SU-DHL-6 (cell line): ENCODE measurements at regions not wholly inside any gene's neighbourhood (a gene's known extent, or its start where the extent isn't known, plus 50 kb on each side); places are given as distances from the start of the nearest gene placed in this dataset.
"Not testable (repeated sequence)": the region's sequence is repeated elsewhere in the genome, so short reads cannot be mapped to it uniquely, and the experiment has no call there.

Source experiments
- H2AFZ ChIP-seq: fragments of 200-600 bp; sonication (generic); 2 replicates; pipeline ENCODE4 v1.6.1; 2014; ENCODE audit warnings: low read depth, mild to moderate bottlenecking, moderate library complexity, mixed read lengths, antibody characterized with exemption, low read length; ENCODE audit not compliant: severe bottlenecking
- H3F3A ChIP-seq: fragments of 200-600 bp; shearing (Covaris generic); 2 replicates; pipeline ENCODE4 v1.6.0; 2016; ENCODE audit warnings: antibody characterized with exemption, mild to moderate bottlenecking; ENCODE audit not compliant: insufficient read depth
- H3K27ac ChIP-seq: fragments of 200-600 bp; sonication (generic); 2 replicates; pipeline ENCODE4 v1.5.1; 2016; ENCODE audit warnings: low read depth, mild to moderate bottlenecking, low read length, moderate library complexity, mixed read lengths
- H3K27me3 ChIP-seq: fragments of 200-600 bp; sonication (generic), shearing (Covaris generic); 2 replicates; pipeline ENCODE4 v1.6.0; 2014; ENCODE audit warnings: mild to moderate bottlenecking, low read length
- H3K36me3 ChIP-seq: fragments of 200-600 bp; sonication (generic); 2 replicates; pipeline ENCODE4 v1.6.1; 2014; ENCODE audit warnings: mild to moderate bottlenecking, low read length, mixed read lengths
- H3K4me2 ChIP-seq: fragments of 300-600, 200-600 bp; shearing (Covaris generic), sonication (generic); 2 replicates; pipeline ENCODE4 v1.6.0; 2014; ENCODE audit warnings: low read length, low read depth, mild to moderate bottlenecking; ENCODE audit not compliant: poor library complexity, severe bottlenecking
- H3K4me3 ChIP-seq: fragments of 200-600 bp; sonication (generic); 2 replicates; pipeline ENCODE4 v1.5.1; 2014; ENCODE audit warnings: antibody characterized with exemption, low read length, mild to moderate bottlenecking, mixed read lengths; ENCODE audit not compliant: insufficient read depth, poor library complexity, severe bottlenecking
- H3K79me2 ChIP-seq: fragments of 200-600 bp; sonication (generic); 2 replicates; pipeline ENCODE4 v1.6.1; 2014; ENCODE audit warnings: mild to moderate bottlenecking, low read length, moderate library complexity; ENCODE audit not compliant: insufficient read depth
- H3K9ac ChIP-seq: fragments of 200-600 bp; sonication (generic); 2 replicates; pipeline ENCODE4 v1.7.0; 2014; ENCODE audit warnings: mild to moderate bottlenecking, low read length
- H3K9me2 ChIP-seq: fragments of 200-600 bp; sonication (generic); replicated peaks from 2 replicates; pipeline ENCODE4 v1.6.1; 2014; ENCODE audit warnings: low read length; ENCODE audit not compliant: insufficient read depth
- H3K9me3 ChIP-seq: fragments of 200-600 bp; sonication (generic); 2 replicates; pipeline ENCODE4 v1.6.1; 2014; ENCODE audit warnings: low read length, mixed read lengths; ENCODE audit not compliant: insufficient read depth
- H4K20me1 ChIP-seq: fragments of 200-600 bp; sonication (generic); 2 replicates; pipeline ENCODE4 v1.6.1; 2014; ENCODE audit warnings: low read depth, mild to moderate bottlenecking, antibody characterized with exemption, low read length, moderate library complexity, mixed read lengths

DNA sequence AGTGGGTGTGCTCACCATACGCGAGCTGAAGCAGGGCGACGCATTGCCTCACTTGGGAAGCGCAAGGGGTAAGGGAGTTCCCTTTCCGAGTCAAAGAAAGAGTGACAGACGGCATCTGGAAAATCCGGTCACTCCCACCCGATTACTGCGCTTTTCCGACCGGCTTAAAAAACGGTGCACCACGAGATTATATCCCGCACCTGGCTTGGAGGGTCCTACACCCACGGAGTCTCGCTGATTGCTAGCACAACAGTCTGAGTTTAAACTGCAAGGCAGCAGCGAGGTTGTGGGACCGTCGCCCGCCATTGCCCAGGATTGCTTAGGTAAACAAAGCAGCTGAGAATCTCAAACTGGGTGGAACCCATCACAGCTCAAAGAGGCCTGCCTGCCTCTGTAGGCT lies 408.7 kb downstream of the CCT8L2 start:
- not testable (repeated sequence) for H3K9me3 ChIP-seq, H3F3A ChIP-seq, H3K4me3 ChIP-seq, H3K4me2 ChIP-seq, H2AFZ ChIP-seq, H3K9ac ChIP-seq, H3K79me2 ChIP-seq, H3K9me2 ChIP-seq, H3K27ac ChIP-seq, H4K20me1 ChIP-seq, H3K27me3 ChIP-seq, H3K36me3 ChIP-seq
